Panc1 (cell line): ENCODE measurements at regions not wholly inside any gene's neighbourhood (a gene's known extent, or its start where the extent isn't known, plus 50 kb on each side); places are given as distances from the start of the nearest gene placed in this dataset.

Experiments used
- CTCF ChIP-seq: fragments of 450-650 bp; IDR thresholded peaks from 2 replicates; pipeline ENCODE4 v1.5.1; 2017; ENCODE audit warnings: mild to moderate bottlenecking
- POLR2AphosphoS5 ChIP-seq: IDR thresholded peaks from 2 replicates; pipeline ENCODE4 v1.6.1; 2012; ENCODE audit warnings: mild to moderate bottlenecking, low read depth, low read length, moderate library complexity
- SIN3A ChIP-seq: IDR thresholded peaks from 2 replicates; pipeline ENCODE4 v1.6.1; 2012; ENCODE audit warnings: low read depth, mild to moderate bottlenecking, low read length, moderate library complexity, borderline replicate concordance; ENCODE audit not compliant: insufficient read depth
- TF ChIP-seq, protein P1 (sequence below), 2 experiments: IDR thresholded peaks; 2 replicates each; pipeline ENCODE4 v1.6.1; 2011 to 2012; ENCODE audit warnings: low read depth in 2 of 2, control low read depth in 1 of 2, low read length in 1 of 2, mild to moderate bottlenecking in 1 of 2, moderate library complexity in 1 of 2; ENCODE audit not compliant: insufficient read depth in 1 of 2

DNA sequence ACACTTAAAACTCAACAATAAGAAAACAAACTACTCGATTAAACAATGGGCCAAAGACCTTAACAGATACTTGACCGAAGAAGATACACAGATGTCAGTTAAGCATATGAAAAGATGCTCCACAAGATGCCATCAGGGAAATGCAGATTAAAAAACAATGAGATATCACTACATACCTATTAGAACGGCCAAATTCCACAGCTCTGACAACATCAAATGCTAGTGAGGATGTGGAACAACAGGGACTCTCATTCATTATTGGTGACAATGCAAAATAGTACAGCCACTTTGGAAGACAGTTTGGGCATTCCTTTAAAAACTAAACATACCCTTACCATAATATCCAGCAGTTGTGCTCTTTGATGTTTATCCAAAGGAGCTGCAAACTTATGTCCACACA is 59.1 kb upstream of the UBE3A start:
- no peak for TF ChIP-seq CTCF
- TF ChIP-seq, protein P1, sequence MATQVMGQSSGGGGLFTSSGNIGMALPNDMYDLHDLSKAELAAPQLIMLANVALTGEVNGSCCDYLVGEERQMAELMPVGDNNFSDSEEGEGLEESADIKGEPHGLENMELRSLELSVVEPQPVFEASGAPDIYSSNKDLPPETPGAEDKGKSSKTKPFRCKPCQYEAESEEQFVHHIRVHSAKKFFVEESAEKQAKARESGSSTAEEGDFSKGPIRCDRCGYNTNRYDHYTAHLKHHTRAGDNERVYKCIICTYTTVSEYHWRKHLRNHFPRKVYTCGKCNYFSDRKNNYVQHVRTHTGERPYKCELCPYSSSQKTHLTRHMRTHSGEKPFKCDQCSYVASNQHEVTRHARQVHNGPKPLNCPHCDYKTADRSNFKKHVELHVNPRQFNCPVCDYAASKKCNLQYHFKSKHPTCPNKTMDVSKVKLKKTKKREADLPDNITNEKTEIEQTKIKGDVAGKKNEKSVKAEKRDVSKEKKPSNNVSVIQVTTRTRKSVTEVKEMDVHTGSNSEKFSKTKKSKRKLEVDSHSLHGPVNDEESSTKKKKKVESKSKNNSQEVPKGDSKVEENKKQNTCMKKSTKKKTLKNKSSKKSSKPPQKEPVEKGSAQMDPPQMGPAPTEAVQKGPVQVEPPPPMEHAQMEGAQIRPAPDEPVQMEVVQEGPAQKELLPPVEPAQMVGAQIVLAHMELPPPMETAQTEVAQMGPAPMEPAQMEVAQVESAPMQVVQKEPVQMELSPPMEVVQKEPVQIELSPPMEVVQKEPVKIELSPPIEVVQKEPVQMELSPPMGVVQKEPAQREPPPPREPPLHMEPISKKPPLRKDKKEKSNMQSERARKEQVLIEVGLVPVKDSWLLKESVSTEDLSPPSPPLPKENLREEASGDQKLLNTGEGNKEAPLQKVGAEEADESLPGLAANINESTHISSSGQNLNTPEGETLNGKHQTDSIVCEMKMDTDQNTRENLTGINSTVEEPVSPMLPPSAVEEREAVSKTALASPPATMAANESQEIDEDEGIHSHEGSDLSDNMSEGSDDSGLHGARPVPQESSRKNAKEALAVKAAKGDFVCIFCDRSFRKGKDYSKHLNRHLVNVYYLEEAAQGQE (IDR thresholded peaks at IDR 0.05; ENCODE audit: insufficient read depth in 1 of 2, low read depth in 2 of 2, low read length in 1 of 2), result no peak
- no peak for TF ChIP-seq POLR2AphosphoS5
- no peak for TF ChIP-seq SIN3A
